ENCODE measurements at regions not wholly inside any gene's neighbourhood (a gene's known extent, or its start where the extent isn't known, plus 50 kb on each side); places are given as distances from the start of the nearest gene placed in this dataset.

DNA sequence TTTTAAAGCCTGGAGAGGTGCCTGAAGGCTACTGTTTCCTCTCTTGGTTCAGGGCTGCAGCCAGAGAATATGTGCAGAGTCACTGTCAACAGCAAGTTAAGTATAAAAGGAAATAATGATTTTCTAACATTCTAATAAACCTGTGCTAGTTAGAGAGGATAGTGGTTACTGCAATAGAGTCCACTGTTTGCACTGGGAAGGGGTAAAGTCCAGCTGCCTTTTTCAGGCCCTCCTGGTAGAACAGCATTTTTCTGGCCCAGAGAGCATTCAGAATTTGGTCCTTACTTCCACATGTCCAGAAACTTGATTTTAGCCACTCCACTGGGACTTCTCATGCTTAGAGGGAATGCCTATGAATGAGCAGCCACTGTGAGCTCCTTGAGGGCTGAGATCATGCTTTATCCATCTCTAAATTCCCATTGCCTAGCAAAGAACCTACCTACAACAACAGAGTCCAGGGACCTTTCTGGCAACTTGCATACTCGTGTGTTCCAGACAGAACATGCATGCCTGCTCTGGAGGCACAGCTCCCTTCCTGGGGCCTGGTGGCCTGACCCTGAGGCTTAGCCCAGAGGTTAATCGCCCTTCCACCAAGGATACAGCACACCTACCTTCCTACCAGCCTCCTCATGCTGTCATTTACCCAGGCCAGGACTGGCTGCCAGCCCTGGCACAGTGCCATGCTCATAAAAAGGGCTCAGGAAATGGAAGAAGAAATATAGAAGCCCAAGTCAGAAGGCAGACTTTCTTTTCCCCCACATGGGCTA is 50.3 kb upstream of the ATP13A3 start:
- ChIA-PET CTCF (interaction anchor here (1.0 to 2.5 kb wide), 3 partner anchors 10 to 67 kb away, joined by 3 to 9 read pairs (median 4); no protein-coding TSS in a partner anchor), POLR2A (no interaction called here)
- H3K4me3 ChIP-seq (ENCODE audit: low read depth, low read length), result no peak overlapping the region

More for the DNA sequence above, 50.3 kb upstream of the ATP13A3 start:
- TF ChIP-seq, protein P1, sequence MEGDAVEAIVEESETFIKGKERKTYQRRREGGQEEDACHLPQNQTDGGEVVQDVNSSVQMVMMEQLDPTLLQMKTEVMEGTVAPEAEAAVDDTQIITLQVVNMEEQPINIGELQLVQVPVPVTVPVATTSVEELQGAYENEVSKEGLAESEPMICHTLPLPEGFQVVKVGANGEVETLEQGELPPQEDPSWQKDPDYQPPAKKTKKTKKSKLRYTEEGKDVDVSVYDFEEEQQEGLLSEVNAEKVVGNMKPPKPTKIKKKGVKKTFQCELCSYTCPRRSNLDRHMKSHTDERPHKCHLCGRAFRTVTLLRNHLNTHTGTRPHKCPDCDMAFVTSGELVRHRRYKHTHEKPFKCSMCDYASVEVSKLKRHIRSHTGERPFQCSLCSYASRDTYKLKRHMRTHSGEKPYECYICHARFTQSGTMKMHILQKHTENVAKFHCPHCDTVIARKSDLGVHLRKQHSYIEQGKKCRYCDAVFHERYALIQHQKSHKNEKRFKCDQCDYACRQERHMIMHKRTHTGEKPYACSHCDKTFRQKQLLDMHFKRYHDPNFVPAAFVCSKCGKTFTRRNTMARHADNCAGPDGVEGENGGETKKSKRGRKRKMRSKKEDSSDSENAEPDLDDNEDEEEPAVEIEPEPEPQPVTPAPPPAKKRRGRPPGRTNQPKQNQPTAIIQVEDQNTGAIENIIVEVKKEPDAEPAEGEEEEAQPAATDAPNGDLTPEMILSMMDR (IDR thresholded peaks at IDR 0.05; ENCODE audit: insufficient read depth, low read length, missing control alignments), result no peak
- no peak for DNase-seq (ENCODE audit: low read depth, low spot score)
